ENCODE measurements at regions not wholly inside any gene's neighbourhood (a gene's known extent, or its start where the extent isn't known, plus 50 kb on each side); places are given as distances from the start of the nearest gene placed in this dataset.

DNA sequence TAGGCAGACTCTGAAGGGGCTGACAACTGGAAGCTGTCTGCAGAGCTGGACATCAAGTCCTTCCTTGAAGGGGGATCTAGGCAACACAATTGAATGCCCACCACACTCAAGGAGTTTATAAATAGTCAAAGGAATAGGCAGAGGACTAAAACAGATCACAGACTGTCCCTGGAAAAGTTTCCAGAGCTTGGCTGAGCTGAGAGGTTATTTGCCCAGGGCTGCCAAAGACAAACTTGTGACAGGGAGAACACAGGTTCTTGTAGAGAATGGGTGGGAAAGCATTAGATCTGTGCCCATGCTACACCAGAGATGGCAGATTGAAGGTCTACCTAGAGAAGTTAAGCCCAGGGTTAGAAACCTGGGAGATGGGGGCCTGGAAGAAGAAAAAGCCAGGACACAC is 344.6 kb downstream of the MID1IP1 start:
- H2BK5ac ChIP-seq (ENCODE audit: insufficient read length, low read length), result no peak overlapping the region
- no peak overlapping the region for H3K4me2 ChIP-seq (ENCODE audit: insufficient read depth, insufficient read length, low read length)
- no peak overlapping the region for H2BK120ac ChIP-seq (ENCODE audit: low read depth, low read length, poor library complexity, severe bottlenecking)
- no peak overlapping the region for H3K14ac ChIP-seq (ENCODE audit: insufficient read depth, low read length)
- no peak overlapping the region for H3K4ac ChIP-seq (ENCODE audit: low read depth, low read length)
- H3K56ac ChIP-seq (ENCODE audit: insufficient read length, low read depth, low read length), result no peak overlapping the region
- H3K23ac ChIP-seq (ENCODE audit: insufficient read length, low read depth, low read length), result no peak overlapping the region
- no peak overlapping the region for H4K5ac ChIP-seq (ENCODE audit: insufficient read length, low read depth, low read length)
- no peak overlapping the region for H4K91ac ChIP-seq (ENCODE audit: insufficient read length, low read depth, low read length)
- no peak overlapping the region for H3K27ac ChIP-seq (ENCODE audit: insufficient read length, low read depth, low read length)
- no peaks in the 10 kb centered on the region for H3K79me1 ChIP-seq (ENCODE audit: insufficient read depth, low read depth, low read length, poor library complexity, severe bottlenecking)
- H3K9ac ChIP-seq (ENCODE audit: extremely low read depth, insufficient read length, low read length), result no peak overlapping the region
- no peak overlapping the region for H2BK12ac ChIP-seq (ENCODE audit: insufficient read length, low read depth, low read length)
- no peaks in the 10 kb centered on the region for H4K20me1 ChIP-seq (ENCODE audit: control insufficient read depth, insufficient read depth, insufficient read length)
- peaks cover 2% of the 10 kb centered on the region; the same call in 1 of the 2 replicates for H3K4me1 ChIP-seq (ENCODE audit: insufficient read depth, low read length)
- H3K27ac Mint-ChIP-seq, result no peak overlapping the region
- H3K27me3 Mint-ChIP-seq (ENCODE audit: low read depth), result peaks cover 2% of the 10 kb centered on the region; the same call in 1 of the 2 replicates
- H3K9me3 Mint-ChIP-seq, result peaks cover 79 to 86% of the 10 kb centered on the region in 2 experiments
- no peak overlapping the region for H4K8ac ChIP-seq (replicated peaks; ENCODE audit: insufficient read length, low read depth, low read length)
- H3T11ph ChIP-seq (ENCODE audit: low read length), result no peak overlapping the region
- H3K4me3 Mint-ChIP-seq, result no peak overlapping the region
- H2BK15ac ChIP-seq (ENCODE audit: low read depth, low read length), result no peak overlapping the region
- no peak overlapping the region for H3K18ac ChIP-seq (ENCODE audit: insufficient read length, low read depth, low read length)
- H2AFZ ChIP-seq (ENCODE audit: low read length), result no peak overlapping the region
- H2BK20ac ChIP-seq (ENCODE audit: low read depth, low read length, poor library complexity, severe bottlenecking), result no peak overlapping the region
- peaks cover 0 to 9% (median 7%) of the 10 kb centered on the region in 3 experiments; a peak in 5 of 7 replicates for H3K36me3 Mint-ChIP-seq (ENCODE audit: insufficient read depth in 1 of 3, low read depth in 3 of 3)
- TF ChIP-seq, protein P1, sequence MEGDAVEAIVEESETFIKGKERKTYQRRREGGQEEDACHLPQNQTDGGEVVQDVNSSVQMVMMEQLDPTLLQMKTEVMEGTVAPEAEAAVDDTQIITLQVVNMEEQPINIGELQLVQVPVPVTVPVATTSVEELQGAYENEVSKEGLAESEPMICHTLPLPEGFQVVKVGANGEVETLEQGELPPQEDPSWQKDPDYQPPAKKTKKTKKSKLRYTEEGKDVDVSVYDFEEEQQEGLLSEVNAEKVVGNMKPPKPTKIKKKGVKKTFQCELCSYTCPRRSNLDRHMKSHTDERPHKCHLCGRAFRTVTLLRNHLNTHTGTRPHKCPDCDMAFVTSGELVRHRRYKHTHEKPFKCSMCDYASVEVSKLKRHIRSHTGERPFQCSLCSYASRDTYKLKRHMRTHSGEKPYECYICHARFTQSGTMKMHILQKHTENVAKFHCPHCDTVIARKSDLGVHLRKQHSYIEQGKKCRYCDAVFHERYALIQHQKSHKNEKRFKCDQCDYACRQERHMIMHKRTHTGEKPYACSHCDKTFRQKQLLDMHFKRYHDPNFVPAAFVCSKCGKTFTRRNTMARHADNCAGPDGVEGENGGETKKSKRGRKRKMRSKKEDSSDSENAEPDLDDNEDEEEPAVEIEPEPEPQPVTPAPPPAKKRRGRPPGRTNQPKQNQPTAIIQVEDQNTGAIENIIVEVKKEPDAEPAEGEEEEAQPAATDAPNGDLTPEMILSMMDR (conservative IDR thresholded peaks at IDR 0.05), result no peak
- H3K79me2 ChIP-seq (ENCODE audit: insufficient read depth, low read length), result no peaks in the 10 kb centered on the region
- no peaks in the 10 kb centered on the region for H3K9me3 ChIP-seq (ENCODE audit: control insufficient read depth, low read depth, low read length)
- DNase-seq, result no peak
- H3K23me2 ChIP-seq (ENCODE audit: insufficient read length, low read depth, low read length, poor library complexity, severe bottlenecking), result no peaks in the 10 kb centered on the region
- H3K4me1 Mint-ChIP-seq, result peaks cover 12 to 16% of the 10 kb centered on the region in 2 experiments
- H2AK5ac ChIP-seq (ENCODE audit: insufficient read length, low read length), result no peak overlapping the region
- H3K27me3 ChIP-seq (ENCODE audit: insufficient read depth, low read length), result no peaks in the 10 kb centered on the region

Measured in H9 (cell line).